Glomerular endothelial cell (primary cell): ENCODE measurements at regions not wholly inside any gene's neighbourhood (a gene's known extent, or its start where the extent isn't known, plus 50 kb on each side); places are given as distances from the start of the nearest gene placed in this dataset.

Experiments used
- DNase-seq: peaks from one replicate; pipeline ENCODE4 v3.0.0-alpha.2; 2011; ENCODE audit warnings: low read depth, low spot score; ENCODE audit errors: extremely low read depth

- DNase-seq: no peak
These were observed 339.8 kb upstream of the ARRDC3 start for GRCh38 chr5:91722736-91723467.

- no peak for DNase-seq
These were observed 329.6 kb upstream of the ARRDC3 start for GRCh38 chr5:91712718-91713117.

- DNase-seq: no peak
These were observed 324.4 kb upstream of the ARRDC3 start for GRCh38 chr5:91707521-91707841.

DNA sequence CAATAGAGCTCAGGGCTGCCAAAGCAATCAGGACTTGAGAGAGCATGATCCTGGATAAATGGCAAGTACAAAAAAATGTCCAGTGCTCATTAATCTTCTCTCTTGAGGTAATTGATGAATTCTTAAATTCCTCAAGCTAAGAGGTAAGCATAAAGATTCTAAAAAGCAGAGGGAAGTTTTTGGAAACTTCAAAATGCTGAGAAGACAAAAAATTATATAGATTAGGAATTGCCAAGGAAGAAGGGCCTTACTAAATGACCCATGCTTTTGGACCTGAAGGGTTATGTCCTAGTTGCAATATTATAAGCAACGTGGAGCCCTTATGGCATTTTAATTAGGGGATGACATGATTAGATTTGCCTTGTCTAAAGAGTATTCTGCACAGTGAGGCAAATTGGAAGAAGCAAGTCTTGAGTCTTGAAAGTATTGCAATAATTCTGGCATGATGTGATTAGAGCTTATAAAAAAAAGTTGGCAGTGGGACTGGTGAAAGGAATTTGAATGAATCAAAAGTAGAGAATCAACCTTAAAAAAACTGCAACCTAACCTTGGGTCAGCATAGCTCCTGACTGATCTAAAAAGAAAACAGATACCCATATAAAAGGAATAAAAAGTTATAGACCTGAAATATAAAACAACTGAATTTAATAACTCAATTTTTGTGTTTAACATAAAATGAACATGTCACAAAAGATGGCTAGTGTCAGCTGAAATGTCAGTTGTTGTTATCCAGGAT is 323.8 kb upstream of the ARRDC3 start:
- DNase-seq: no peak

DNA sequence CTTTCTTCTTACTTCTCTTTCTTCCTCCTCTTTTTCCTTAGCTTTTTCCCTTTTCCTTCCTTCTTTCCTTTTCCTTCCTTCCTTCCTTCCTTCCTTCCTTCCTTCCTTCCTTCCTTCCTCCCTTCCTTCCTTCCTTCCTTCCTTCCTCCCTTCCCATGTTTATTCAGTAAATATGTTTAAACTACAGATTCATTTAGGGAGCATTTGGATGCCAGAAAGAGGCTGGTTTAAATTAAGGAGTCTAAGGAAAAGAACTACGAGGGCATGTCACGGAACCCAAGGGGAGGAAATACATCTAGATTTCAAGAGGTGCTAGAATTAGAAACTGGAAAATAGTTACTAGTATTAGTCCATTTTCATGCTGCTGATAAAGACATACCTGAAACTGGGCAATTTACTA is 320.0 kb upstream of the ARRDC3 start:
- DNase-seq: no peak

GRCh38 chr5:91699429-91699828 is 316.3 kb upstream of the ARRDC3 start:
- no peak for DNase-seq

DNA sequence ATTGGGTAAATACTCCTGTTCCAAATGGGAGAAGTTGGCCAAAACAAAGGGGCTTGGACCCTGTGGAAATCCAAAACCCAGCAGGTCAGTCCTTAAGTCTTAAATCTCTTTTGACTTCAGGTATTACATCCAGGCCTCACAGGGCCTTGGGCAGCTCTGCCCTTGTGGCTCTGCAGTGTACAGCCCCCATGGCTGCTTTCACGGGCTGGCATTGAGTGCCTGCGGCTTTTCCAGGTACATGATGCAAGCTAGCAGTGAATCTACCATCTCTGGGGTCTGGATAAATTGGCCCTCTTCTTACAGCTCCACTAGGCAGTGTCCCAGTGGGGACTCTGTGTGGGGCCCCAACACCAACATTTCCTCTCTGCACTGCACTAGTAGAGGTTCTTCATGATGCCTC is 308.5 kb upstream of the ARRDC3 start:
- DNase-seq: no peak

DNA sequence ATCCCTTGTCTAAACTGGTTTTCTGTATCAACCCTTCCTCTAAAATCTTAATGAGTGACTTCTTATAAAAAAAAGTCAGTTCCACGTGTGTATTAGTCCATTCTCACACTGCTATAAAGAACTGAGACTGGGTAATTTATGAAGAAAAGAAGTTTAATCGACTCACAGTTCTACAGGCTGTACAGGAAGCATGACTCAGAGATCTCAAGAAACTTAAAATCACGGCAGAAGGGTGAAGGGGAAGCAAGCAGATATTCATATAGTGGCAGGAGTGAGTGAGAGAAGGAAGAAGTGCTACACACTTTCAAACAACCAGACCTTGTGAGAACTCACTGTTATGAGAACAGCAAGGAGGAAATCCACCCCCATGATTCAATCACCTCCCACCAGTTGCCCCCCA is 307.8 kb upstream of the ARRDC3 start:
- DNase-seq: no peak

DNA sequence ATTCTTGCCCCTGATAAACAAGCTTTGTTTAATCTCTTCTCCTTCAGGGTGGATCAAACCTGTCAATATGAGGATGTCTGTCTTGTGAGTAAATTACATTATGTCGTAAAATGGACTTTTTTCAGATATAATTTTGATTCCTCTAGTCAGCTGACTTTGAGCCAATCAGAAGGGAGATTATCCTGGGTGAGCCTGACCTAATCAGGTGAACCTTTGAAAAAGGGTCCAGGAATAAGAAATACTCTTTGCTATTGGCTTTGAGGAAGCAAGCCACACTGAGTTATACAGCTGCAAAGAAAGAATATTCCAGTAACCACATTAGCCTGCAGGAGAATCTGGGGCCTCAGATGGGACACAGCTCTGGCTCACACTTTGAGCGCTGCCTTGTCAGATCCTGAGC is 304.3 kb upstream of the ARRDC3 start:
- no peak for DNase-seq

GRCh38 chr5:91684625-91685024 is 301.5 kb upstream of the ARRDC3 start:
- no peak for DNase-seq

DNA sequence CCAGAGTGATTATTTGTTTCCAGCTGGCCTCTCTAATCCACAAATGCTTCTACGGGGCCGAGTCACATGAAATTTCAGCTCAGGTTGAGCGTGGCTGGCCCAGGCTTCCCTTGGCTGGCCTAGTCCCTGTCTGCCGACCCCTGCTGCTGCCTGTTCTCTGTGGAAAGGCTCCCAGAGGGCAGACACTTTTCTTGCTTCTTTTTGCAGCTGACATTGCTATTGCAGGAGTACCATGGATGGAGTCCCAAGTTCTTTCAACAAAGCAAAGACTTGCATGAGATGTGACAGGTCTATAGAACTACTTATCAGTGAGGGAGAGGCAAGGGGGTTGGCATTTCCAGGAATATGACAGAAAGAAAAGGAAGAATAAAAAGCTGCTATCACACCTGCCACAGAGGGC is 287.4 kb upstream of the ARRDC3 start:
- no peak for DNase-seq

- no peak for DNase-seq
These were observed 287.0 kb upstream of the ARRDC3 start for GRCh38 chr5:91670122-91670521.

DNA sequence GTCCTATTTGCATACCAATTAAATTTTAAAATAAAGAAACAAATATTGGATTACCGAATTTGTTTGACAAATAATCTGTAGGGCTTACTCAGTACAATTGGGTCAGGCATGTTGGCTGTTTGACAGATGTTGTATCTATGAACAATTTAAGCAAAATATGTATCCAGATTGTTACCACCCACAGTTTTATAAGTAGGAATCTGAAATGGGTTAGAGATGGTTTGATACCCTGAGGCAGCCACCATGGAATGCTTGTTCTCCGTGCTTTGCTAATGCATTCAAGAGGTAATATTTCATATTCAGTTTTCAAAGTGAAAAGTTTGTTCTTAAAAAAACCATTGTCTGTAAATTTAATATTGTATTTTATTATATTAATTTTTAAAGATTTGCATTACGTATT is 285.1 kb upstream of the ARRDC3 start:
- no peak for DNase-seq

DNA sequence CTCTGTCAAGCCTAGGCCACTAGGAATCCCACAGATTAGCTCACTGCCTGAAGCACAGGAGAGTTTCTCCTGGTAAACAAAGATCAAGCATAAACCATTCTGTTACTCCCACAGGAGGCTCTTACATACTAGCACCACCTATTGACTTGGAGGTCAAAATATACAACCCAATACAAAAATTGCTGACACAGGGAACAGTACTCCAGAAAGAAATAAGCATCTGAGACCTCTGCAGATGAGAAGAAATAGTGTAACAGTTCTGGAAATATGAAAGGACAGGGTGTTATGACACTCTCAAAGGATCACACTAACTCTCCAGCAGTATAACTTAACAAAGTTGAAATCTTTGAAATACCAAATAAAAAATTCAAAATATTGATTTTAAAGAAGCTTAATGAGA is 269.6 kb upstream of the ARRDC3 start:
- no peak for DNase-seq

DNA sequence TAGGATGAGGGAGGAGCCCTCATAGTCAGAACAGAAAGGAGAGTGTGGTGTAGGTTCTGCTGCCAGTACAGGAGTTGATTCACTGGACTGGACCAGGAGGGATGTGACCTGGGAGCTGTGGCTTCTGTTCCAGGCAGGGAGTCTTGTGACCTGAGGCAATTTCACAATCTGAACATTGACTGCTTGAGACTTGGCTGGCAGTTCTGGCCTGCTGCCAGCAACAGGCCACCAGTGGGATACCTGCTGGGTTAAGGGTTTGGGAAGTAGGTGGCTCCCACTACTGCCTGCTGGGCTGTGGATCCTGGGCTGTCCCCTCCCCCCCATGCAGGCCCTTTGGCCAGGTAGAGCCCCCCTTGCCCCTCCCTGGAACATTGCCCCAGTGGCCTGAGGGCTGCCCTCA is 268.6 kb upstream of the ARRDC3 start:
- no peak for DNase-seq

DNA sequence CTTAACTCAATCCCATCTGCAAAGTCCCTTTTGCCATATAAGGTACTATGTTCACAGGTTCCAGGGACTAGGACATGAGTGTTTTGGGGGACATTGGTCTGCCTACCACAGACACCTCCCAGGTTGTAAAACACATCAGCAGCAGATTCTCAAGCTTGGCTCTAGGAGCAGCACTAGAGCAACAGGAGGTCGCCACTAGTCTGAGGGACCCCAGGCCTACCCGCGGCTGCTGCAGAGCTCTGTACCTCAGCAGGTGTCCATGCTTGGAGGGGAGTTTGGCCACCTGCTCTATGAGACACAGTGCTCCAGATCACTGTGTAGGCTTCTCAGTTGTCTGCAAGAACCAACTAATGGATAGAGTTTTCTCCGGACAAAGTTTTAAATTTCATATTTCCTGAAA is 262.2 kb upstream of the ARRDC3 start:
- no peak for DNase-seq

- DNase-seq: no peak
These were observed 260.7 kb upstream of the ARRDC3 start for GRCh38 chr5:91643797-91644196.

GRCh38 chr5:91642581-91642980 is 259.5 kb upstream of the ARRDC3 start:
- no peak for DNase-seq

DNA sequence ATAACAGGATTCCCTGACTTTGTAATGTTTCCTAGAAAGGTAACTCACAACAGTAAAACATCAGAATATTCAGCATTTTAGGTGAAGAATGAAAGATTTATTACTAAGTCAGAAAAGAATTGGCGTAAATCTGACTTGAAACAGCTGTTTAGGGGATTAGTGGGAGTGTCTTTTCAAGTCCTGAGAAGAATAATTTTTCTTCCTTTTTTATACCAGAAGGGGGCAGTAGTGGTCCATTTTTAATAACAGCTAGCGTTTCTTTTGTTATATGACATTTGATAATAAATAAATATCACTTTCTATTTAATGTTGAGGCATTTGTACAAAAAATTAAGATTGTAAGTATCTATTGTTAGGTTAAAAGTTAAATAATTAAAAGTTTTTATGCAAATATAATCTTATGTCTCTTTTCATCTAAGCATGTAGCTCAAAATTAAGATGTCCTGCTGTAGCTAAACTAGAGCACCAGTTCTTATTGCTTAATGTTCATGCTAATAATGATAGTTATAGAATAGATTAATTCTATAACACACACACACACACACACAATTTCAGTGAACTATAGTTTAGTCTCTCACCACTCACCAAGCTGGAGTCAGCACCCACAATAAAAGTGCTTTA is 258.7 kb upstream of the ARRDC3 start:
- DNase-seq: peak; percentile 12

DNA sequence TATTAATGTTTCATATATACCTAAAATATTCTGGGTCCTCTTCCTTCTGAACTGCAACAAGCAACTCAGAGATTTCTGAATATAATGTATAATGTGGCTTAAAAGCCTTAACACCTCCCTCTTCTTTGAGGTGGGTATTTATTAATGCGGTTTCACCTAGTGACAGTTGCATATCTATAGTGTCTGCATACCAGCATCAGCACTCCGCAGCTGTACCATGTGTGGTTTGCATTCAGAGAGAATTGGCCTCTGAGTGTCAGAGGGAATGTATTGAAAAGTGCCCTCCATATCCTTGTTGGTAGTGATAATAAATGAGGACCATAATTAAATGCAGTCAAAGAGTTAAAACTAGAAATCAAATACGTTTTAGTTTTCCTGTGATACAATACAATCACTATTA is 256.6 kb upstream of the ARRDC3 start:
- no peak for DNase-seq

DNA sequence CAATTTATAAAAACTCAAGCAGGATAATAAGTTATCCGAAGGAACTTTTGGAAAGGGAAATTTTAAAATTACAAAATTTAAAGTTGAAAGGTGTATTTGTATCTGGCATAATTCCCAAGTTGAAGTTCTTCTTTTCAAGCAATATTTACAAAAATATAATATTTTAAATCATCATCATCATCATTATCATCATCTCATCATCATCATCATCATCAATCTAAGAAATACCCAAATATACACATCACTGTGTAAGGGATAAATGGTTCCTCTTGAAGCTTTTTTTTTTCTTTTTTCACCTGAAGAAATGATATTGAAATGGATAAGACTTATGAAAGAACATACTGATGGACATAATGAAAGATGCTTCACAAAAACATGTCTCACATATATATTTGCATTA is 254.9 kb upstream of the ARRDC3 start:
- no peak for DNase-seq
